Karpas-422 (cell line): ENCODE measurements at regions not wholly inside any gene's neighbourhood (a gene's known extent, or its start where the extent isn't known, plus 50 kb on each side); places are given as distances from the start of the nearest gene placed in this dataset.

Experiments used
- DNase-seq: peaks from one replicate; pipeline ENCODE4 v3.0.0-alpha.2; 2015
- H2AFZ ChIP-seq: fragments of 200-600 bp; sonication (generic); 2 replicates; pipeline ENCODE4 v1.6.1; 2014; ENCODE audit warnings: antibody characterized with exemption, low read length, mixed read lengths
- H3K27ac ChIP-seq: fragments of 200-600 bp; sonication (generic); 2 replicates; pipeline ENCODE4 v1.5.1; 2014; ENCODE audit warnings: mild to moderate bottlenecking, low read length, moderate library complexity
- H3K27me3 ChIP-seq: fragments of 200-600 bp; sonication (generic); 2 replicates; pipeline ENCODE4 v1.6.1; 2014; ENCODE audit warnings: low read length, mixed read lengths
- H3K36me3 ChIP-seq: fragments of 200-600 bp; sonication (generic); 2 replicates; pipeline ENCODE4 v1.6.1; 2014; ENCODE audit warnings: low read length, mixed read lengths; ENCODE audit not compliant: insufficient read depth
- H3K4me1 ChIP-seq: fragments of 200-600 bp; sonication (generic); 2 replicates; pipeline ENCODE4 v1.6.1; 2014; ENCODE audit warnings: mild to moderate bottlenecking, low read length, mixed read lengths
- H3K4me2 ChIP-seq: fragments of 200-600 bp; sonication (generic); 2 replicates; pipeline ENCODE4 v1.6.1; 2014; ENCODE audit warnings: low read length, low read depth, mild to moderate bottlenecking; ENCODE audit not compliant: poor library complexity, severe bottlenecking
- H3K4me3 ChIP-seq: fragments of 200-600 bp; sonication (generic); 2 replicates; pipeline ENCODE4 v1.5.1; 2014; ENCODE audit warnings: mild to moderate bottlenecking, antibody characterized with exemption, low read length, mixed read lengths
- H3K79me2 ChIP-seq: fragments of 200-600 bp; sonication (generic); 2 replicates; pipeline ENCODE4 v1.6.1; 2014; ENCODE audit warnings: mild to moderate bottlenecking, low read length, mixed read lengths
- H3K9ac ChIP-seq: fragments of 200-600 bp; sonication (generic); 2 replicates; pipeline ENCODE4 v1.6.0; 2014; ENCODE audit warnings: low read length
- H3K9me2 ChIP-seq: fragments of 200-600 bp; sonication (generic), shearing (Covaris generic); replicated peaks from 2 replicates; pipeline ENCODE4 v1.6.0; 2014; ENCODE audit warnings: mild to moderate bottlenecking, low read length, moderate library complexity; ENCODE audit not compliant: insufficient read depth
- H3K9me3 ChIP-seq: fragments of 300-700, 200-600 bp; sonication (generic); 2 replicates; pipeline ENCODE4 v1.6.1; 2014; ENCODE audit warnings: low read length, mixed read lengths
- H4K20me1 ChIP-seq: fragments of 200-600 bp; sonication (generic); 2 replicates; pipeline ENCODE4 v1.6.1; 2014; ENCODE audit warnings: mild to moderate bottlenecking, antibody characterized with exemption, low read length, low read depth; ENCODE audit not compliant: insufficient read depth

DNA sequence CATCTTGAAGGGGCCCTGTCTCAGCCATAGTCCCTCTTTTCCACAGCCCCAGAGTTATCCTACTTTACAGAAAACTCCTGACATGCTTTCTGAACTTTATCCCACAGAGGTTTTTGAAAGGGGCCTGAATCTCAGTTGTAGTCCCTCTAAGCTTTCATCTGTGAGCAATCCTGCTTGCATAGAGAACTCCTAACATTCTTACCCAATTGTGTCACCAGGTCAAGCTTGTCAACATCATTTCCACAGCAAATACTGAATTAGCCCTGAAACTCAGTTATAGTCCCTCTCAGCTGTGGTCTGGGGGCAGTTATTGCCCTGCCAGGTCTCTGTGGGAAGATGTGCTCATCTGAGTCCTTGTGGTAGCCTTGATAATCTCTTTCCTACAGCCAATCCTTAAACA is 2190.3 kb upstream of the PCDH20 start:
- Histone ChIP-seq H3K9me2 (no peaks in the 10 kb centered on the region), H3K27ac (no peak overlapping the region), H3K4me3 (no peak overlapping the region), H3K4me2 (no peak overlapping the region), H3K9me3 (peaks cover 31% of the 10 kb centered on the region), H3K4me1 (no peaks in the 10 kb centered on the region), H3K9ac (no peak overlapping the region), H4K20me1 (no peaks in the 10 kb centered on the region), H3K36me3 (0 out of 2 replicates have a peak, but pooled peaks cover 3% of the 10 kb centered on the region), H3K79me2 (no peaks in the 10 kb centered on the region), H3K27me3 (no peaks in the 10 kb centered on the region), H2AFZ (no peak overlapping the region)
- DNase-seq, result no peak

- Histone ChIP-seq H3K4me2 (no peak overlapping the region), H3K27me3 (no peaks in the 10 kb centered on the region), H3K4me3 (no peak overlapping the region), H3K9ac (no peak overlapping the region), H3K79me2 (no peaks in the 10 kb centered on the region), H3K27ac (no peak overlapping the region), H3K9me2 (no peaks in the 10 kb centered on the region), H3K36me3 (0 out of 2 replicates have a peak, but pooled peaks cover 3% of the 10 kb centered on the region), H4K20me1 (no peaks in the 10 kb centered on the region), H3K4me1 (no peaks in the 10 kb centered on the region), H2AFZ (no peak overlapping the region), H3K9me3 (peaks cover 29% of the 10 kb centered on the region)
- DNase-seq, result no peak
These were observed 2189.8 kb upstream of the PCDH20 start for GRCh38 chr13:63605403-63605802.

GRCh38 chr13:63595811-63596210 is 2180.2 kb upstream of the PCDH20 start:
- Histone ChIP-seq H3K79me2 (no peaks in the 10 kb centered on the region), H3K27me3 (no peaks in the 10 kb centered on the region), H4K20me1 (no peaks in the 10 kb centered on the region), H3K4me3 (no peak overlapping the region), H2AFZ (no peak overlapping the region), H3K36me3 (no peaks in the 10 kb centered on the region), H3K4me1 (no peaks in the 10 kb centered on the region), H3K27ac (no peak overlapping the region), H3K4me2 (no peak overlapping the region), H3K9me2 (no peaks in the 10 kb centered on the region), H3K9ac (no peak overlapping the region), H3K9me3 (no peaks in the 10 kb centered on the region; the same call in 1 of the 2 replicates)
- DNase-seq, result no peak

DNA sequence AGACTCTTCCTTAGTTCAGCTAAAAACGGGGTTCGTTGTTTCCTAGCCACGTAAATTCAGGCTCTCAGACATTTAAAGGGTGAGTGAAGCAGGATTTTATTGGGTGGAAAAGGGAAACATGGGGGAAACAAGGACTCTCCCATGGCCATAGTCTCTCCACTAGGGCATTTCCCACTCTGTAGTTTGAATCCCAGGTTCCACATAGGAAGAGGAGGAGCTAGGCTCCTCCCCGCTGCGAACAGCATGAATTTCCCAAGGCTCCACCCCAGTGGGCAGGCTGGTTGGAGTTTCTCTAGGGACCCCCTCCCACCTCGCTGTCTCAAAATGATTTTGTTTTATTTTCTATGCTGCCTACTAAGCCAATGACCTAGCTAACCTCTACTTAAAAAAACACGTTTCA is 2170.8 kb upstream of the PCDH20 start:
- Histone ChIP-seq H4K20me1 (no peaks in the 10 kb centered on the region), H3K9ac (no peak overlapping the region), H3K4me2 (no peak overlapping the region), H3K79me2 (no peaks in the 10 kb centered on the region), H3K4me3 (no peak overlapping the region), H3K9me3 (no peaks in the 10 kb centered on the region; the same call in 1 of the 2 replicates), H2AFZ (0 out of 2 replicates have a peak overlapping the region, but pooled peaks have one; percentile 87), H3K9me2 (no peaks in the 10 kb centered on the region), H3K36me3 (no peaks in the 10 kb centered on the region), H3K4me1 (0 out of 2 replicates have a peak, but pooled peaks cover 2% of the 10 kb centered on the region), H3K27me3 (no peaks in the 10 kb centered on the region), H3K27ac (no peak overlapping the region)
- no peak for DNase-seq

DNA sequence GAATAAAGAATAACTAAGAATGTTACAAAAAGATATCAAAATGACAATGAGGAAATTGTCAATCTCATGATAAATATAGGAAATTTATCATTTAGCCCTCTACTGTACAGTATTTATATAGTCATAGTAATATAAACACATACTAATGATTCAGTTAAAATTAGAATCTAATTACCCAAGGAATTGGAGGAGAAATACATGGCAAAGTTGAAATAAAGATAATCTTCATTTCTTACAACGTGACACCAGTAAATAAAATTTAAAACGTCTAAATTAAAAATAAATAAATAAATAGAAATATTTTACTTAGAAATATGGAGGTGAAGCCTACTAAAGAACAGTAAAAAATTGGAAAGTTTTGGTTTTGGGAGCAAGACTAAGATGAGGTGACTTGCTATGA is 2163.1 kb upstream of the PCDH20 start:
- H3K36me3 ChIP-seq, result no peaks in the 10 kb centered on the region
- no peaks in the 10 kb centered on the region for H4K20me1 ChIP-seq
- H3K27ac ChIP-seq, result no peak overlapping the region
- H2AFZ ChIP-seq, result no peak overlapping the region
- H3K9me2 ChIP-seq, result no peaks in the 10 kb centered on the region
- H3K9ac ChIP-seq, result no peak overlapping the region
- DNase-seq, result no peak
- no peaks in the 10 kb centered on the region for H3K4me1 ChIP-seq
- no peak overlapping the region for H3K4me2 ChIP-seq
- no peak overlapping the region for H3K4me3 ChIP-seq
- peaks cover 3% of the 10 kb centered on the region; the same call in 1 of the 2 replicates for H3K9me3 ChIP-seq
- no peaks in the 10 kb centered on the region for H3K79me2 ChIP-seq
- no peaks in the 10 kb centered on the region for H3K27me3 ChIP-seq

- H3K9ac ChIP-seq, result no peak overlapping the region
- no peaks in the 10 kb centered on the region for H4K20me1 ChIP-seq
- no peak overlapping the region for H3K4me3 ChIP-seq
- H2AFZ ChIP-seq, result 0 out of 2 replicates have a peak overlapping the region, but pooled peaks have one; percentile 17
- H3K9me3 ChIP-seq, result peaks cover 3% of the 10 kb centered on the region; the same call in 1 of the 2 replicates
- H3K36me3 ChIP-seq, result no peaks in the 10 kb centered on the region
- H3K27ac ChIP-seq, result no peak overlapping the region
- DNase-seq, result no peak
- H3K9me2 ChIP-seq, result no peaks in the 10 kb centered on the region
- no peaks in the 10 kb centered on the region for H3K79me2 ChIP-seq
- H3K27me3 ChIP-seq, result no peaks in the 10 kb centered on the region
- no peak overlapping the region for H3K4me2 ChIP-seq
- no peaks in the 10 kb centered on the region for H3K4me1 ChIP-seq
These were observed 2151.4 kb upstream of the PCDH20 start for GRCh38 chr13:63567031-63567430.

- H2AFZ ChIP-seq, result no peak overlapping the region
- H3K9ac ChIP-seq, result no peak overlapping the region
- H3K9me2 ChIP-seq, result no peaks in the 10 kb centered on the region
- H3K79me2 ChIP-seq, result no peaks in the 10 kb centered on the region
- no peak overlapping the region for H3K27ac ChIP-seq
- no peaks in the 10 kb centered on the region for H3K36me3 ChIP-seq
- no peaks in the 10 kb centered on the region for H3K4me1 ChIP-seq
- no peak overlapping the region for H3K4me3 ChIP-seq
- DNase-seq, result no peak
- H3K27me3 ChIP-seq, result no peaks in the 10 kb centered on the region
- no peaks in the 10 kb centered on the region for H3K9me3 ChIP-seq
- no peak overlapping the region for H3K4me2 ChIP-seq
- H4K20me1 ChIP-seq, result no peaks in the 10 kb centered on the region
These were observed 2138.5 kb upstream of the PCDH20 start for GRCh38 chr13:63554157-63554556.

GRCh38 chr13:63551731-63552130 is 2136.1 kb upstream of the PCDH20 start:
- no peaks in the 10 kb centered on the region for H3K27me3 ChIP-seq
- no peaks in the 10 kb centered on the region for H4K20me1 ChIP-seq
- no peaks in the 10 kb centered on the region for H3K79me2 ChIP-seq
- no peaks in the 10 kb centered on the region for H3K4me1 ChIP-seq
- no peak overlapping the region for H3K27ac ChIP-seq
- H3K4me2 ChIP-seq, result no peak overlapping the region
- H3K9me3 ChIP-seq, result no peaks in the 10 kb centered on the region
- no peaks in the 10 kb centered on the region for H3K9me2 ChIP-seq
- H2AFZ ChIP-seq, result no peak overlapping the region
- H3K4me3 ChIP-seq, result no peak overlapping the region
- DNase-seq, result no peak
- H3K36me3 ChIP-seq, result no peaks in the 10 kb centered on the region
- H3K9ac ChIP-seq, result no peak overlapping the region

- Histone ChIP-seq H2AFZ (peak overlapping the region; percentile 17; the same call in 1 of the 2 replicates), H4K20me1 (no peaks in the 10 kb centered on the region), H3K9ac (no peak overlapping the region), H3K9me2 (no peaks in the 10 kb centered on the region), H3K36me3 (no peaks in the 10 kb centered on the region), H3K27me3 (no peaks in the 10 kb centered on the region), H3K9me3 (no peaks in the 10 kb centered on the region; the same call in 1 of the 2 replicates), H3K4me2 (no peak overlapping the region), H3K79me2 (no peaks in the 10 kb centered on the region), H3K4me3 (no peak overlapping the region), H3K27ac (no peak overlapping the region), H3K4me1 (no peaks in the 10 kb centered on the region)
- DNase-seq, result no peak
These were observed 2130.9 kb upstream of the PCDH20 start for GRCh38 chr13:63546524-63546923.
